NB4 (cell line): ENCODE measurements at regions not wholly inside any gene's neighbourhood (a gene's known extent, or its start where the extent isn't known, plus 50 kb on each side); places are given as distances from the start of the nearest gene placed in this dataset.

Experiments used
- CTCF ChIP-seq: IDR thresholded peaks from one replicate; pipeline ENCODE4 v1.5.1; 2012; ENCODE audit warnings: low read depth, low read length
- MYC ChIP-seq: IDR thresholded peaks from 2 replicates; pipeline ENCODE4 v1.6.1; 2011; ENCODE audit warnings: low read depth, low read length

- TF ChIP-seq CTCF (no peak), MYC (no peak)
Measured at GRCh38 chr7:53800746-53801145, 741.4 kb upstream of the VSTM2A start.
